ENCODE measurements at regions not wholly inside any gene's neighbourhood (a gene's known extent, or its start where the extent isn't known, plus 50 kb on each side); places are given as distances from the start of the nearest gene placed in this dataset.

DNA sequence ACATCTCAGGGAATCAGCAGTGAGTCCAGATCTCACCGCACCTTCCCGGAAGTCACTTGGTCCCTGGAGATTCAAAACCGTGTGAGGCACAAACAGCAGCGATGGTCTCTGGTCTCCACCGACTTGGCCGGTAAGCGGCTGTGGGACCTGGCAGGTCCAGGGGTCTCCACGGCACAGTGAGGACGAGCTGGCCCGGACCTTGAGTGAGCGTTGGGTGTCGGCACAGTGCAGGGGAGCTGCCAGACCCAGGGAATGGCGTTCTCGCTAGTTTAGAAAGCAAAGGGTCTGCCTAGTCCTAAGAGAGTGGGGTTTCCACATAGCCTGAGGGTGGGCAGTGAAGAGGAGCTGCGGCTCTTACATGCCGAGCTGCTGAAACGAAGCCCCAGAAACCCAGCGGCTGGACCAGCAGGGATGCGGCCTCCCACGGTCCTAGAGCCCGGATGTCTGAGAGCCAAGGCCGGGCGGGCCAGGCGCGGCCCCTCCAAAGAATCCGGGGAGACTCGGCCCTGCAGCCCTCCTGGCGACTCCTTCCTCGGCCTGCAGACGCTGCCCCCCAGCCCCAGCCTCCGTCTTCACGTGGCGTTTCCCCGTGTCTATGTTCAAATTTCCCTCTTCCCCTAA is 185.0 kb downstream of the ERMARD start:
- CTCF ChIA-PET, result interaction anchor here (0.9 kb wide), 1 partner anchor 105 kb away, joined by 3 read pairs; no protein-coding TSS in a partner anchor
- Mint-ChIP-seq H3K27me3 (peaks cover 4% of the 10 kb centered on the region), H3K4me1 (no peaks in the 10 kb centered on the region)

DNA sequence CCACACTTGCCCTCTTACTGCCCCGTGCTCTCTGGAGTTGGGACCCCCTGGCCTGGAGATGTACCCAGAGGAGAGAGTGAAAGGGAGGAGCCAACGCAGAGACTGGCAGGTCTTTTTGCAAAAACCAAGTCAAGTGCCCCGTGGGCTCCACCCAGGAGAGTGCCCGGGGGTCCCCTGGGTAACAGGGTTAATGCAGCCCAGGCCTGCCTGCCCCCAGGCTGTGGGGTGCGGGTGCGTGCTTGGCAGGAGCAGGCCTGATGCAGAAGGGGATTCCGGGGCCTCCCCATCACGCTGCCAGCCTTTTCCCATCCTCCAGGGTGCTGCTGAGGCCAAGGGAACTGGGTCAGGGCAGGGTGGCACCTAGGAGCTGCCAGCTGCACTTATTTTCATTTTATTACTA is 184.4 kb downstream of the ERMARD start:
- Mint-ChIP-seq H3K36me3 (no peaks in the 10 kb centered on the region), H3K9me3 (no peaks in the 10 kb centered on the region), H3K27ac (no peak overlapping the region), H3K4me3 (no peak overlapping the region), H3K27me3 (peaks cover 4% of the 10 kb centered on the region), H3K4me1 (no peaks in the 10 kb centered on the region)
- CTCF ChIA-PET, result interaction anchor here (1.0 kb wide), 1 partner anchor 104 kb away, joined by 3 read pairs; no protein-coding TSS in a partner anchor
- DNase-seq, result no peak

More for the DNA sequence above, 185.0 kb downstream of the ERMARD start:
- no peaks in the 10 kb centered on the region for H3K36me3 Mint-ChIP-seq
- H3K4me3 Mint-ChIP-seq, result no peak overlapping the region
- no peaks in the 10 kb centered on the region for H3K9me3 Mint-ChIP-seq
- H3K27ac Mint-ChIP-seq, result no peak overlapping the region
- DNase-seq, result no peak

DNA sequence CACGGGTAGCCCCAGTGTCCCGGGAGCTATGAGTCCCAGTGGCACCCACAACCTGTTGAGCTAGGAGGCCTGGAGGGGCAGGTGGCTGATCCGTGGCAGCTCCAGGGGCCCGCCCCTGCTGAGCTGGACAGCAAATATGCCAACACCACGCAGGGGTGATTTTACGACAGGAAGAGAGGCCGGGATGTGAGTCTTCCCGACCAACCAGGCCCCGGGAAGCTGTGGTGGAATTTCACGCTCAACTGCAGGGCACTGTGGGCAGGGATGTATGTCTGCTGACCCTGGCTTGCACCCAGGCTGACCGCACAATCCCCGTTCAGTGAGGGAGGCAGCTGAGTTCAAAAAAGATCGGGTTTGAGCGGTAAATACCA is 183.9 kb downstream of the ERMARD start:
- Mint-ChIP-seq H3K4me1 (no peaks in the 10 kb centered on the region), H3K27ac (no peak overlapping the region), H3K36me3 (no peaks in the 10 kb centered on the region), H3K9me3 (no peaks in the 10 kb centered on the region), H3K27me3 (peaks cover 4% of the 10 kb centered on the region), H3K4me3 (no peak overlapping the region)
- CTCF ChIA-PET, result interaction anchor here (1.0 kb wide), 1 partner anchor 103 kb away, joined by 3 read pairs; no protein-coding TSS in a partner anchor
- no peak for DNase-seq

DNA sequence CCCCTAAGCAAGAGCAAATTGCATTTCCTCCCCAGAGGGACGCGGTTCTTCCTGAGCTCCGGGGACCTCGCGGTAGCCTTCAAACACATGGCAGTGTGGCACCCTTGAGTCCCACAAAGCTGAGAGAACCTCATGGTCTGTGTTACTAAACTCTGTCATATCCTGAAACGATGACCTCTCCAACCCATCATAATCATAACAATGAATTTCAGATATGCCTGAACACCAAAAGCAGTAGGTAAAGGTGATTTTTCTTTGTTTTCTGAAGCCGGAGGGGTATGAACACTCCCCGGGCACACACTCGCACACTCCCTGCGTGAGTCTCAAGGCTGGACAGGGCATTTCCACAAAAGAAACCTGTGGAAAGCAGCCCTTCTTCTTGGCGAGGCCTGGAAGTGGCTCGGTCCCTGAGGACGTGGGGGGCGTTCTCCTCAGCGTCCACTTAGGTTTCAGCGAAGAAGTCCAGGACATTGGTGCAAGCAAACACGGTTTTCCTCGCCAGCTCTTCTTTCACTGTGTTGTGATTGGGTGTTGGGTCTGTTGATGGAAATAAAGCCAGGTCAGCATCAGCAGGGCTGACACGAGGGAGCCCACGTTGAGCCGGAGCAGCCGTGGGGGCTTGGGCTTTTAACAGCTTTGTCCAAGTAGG is 183.4 kb downstream of the ERMARD start:
- Mint-ChIP-seq H3K27me3 (peaks cover 4% of the 10 kb centered on the region), H3K9me3 (no peaks in the 10 kb centered on the region), H3K27ac (no peak overlapping the region), H3K4me1 (no peaks in the 10 kb centered on the region), H3K4me3 (no peak overlapping the region), H3K36me3 (no peaks in the 10 kb centered on the region)
- DNase-seq, result no peak
- CTCF ChIA-PET, result interaction anchor here (1.0 kb wide), 1 partner anchor 103 kb away, joined by 3 read pairs; no protein-coding TSS in a partner anchor

DNA sequence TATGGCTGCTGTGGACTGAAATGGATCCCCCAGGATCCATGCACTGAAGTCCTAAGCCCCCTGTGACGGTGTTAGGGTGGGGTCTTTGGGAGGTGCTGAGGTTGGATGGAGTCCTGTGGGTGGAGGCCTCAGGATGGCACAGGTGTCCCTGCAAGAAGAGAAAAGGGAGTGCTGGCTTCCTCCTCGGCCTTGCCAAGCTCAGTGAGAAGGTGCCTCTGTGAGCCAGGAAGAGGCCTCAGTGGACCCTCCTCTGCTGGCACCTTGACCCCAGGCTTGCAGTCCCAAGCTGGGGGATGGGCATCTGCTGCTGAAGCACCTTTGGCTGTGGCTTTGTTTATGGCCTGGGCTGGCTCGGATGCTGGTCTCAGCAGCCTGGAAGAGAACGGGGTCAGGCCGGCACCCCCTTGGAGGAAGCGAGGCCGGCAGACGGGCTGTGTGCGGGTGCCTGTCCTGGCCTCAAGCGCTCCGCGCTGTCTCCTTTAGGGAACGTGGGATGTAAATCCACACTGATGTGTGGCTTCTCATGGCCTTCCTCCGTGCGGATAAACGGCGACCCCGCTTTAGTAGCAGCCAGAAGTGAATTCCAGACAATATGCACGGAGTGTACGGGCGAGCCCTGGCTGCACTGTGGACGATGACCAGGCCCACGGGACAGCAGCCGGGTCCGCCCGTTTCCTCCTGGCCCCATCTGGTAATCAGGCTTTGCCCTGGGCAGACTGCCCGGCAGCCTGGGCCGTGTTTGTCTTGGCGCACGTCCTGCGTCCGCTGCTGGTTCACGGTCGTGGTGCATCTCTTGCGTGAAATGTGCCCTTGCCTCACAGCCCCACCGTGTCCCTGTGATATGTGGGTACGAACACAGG is 182.6 kb downstream of the ERMARD start:
- Mint-ChIP-seq H3K27ac (no peak overlapping the region), H3K9me3 (no peaks in the 10 kb centered on the region), H3K27me3 (peaks cover 4% of the 10 kb centered on the region), H3K36me3 (no peaks in the 10 kb centered on the region), H3K4me3 (no peak overlapping the region), H3K4me1 (no peaks in the 10 kb centered on the region)
- DNase-seq, result no peak
- CTCF ChIA-PET, result interaction anchor here (3.5 kb wide), 1 partner anchor 102 kb away, joined by 22 read pairs; no protein-coding TSS in a partner anchor

DNA sequence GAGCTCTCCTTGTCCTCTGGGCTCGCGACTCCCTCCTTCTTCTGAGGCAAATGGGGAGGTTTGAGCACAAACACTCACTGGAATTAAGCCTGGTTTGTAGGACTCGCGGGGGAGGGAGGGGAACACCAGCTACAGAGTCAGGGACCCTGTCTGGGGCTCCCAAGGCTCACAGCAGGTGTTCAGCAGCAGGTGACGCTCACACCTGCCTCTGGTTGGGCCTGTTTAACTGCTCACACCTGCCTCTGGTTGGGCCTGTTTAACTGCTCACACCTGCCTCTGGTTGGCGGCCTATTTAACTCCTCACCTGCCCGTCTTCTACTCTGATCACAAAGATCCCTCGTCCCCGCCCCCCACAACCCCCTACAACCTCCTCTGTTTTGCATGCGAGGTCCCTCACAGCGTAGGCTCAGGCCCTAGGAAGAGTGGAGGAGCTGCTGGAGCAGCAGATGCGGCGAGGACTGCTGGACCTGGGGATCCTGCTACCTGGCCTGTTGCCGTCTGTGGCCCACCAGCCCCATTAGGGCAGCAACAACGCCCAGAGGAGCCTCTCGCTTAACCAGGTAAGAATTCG is 181.9 kb downstream of the ERMARD start:
- Mint-ChIP-seq H3K4me1 (no peaks in the 10 kb centered on the region), H3K4me3 (no peak overlapping the region), H3K36me3 (no peaks in the 10 kb centered on the region), H3K9me3 (no peaks in the 10 kb centered on the region), H3K27ac (no peak overlapping the region), H3K27me3 (peaks cover 4% of the 10 kb centered on the region)
- CTCF ChIA-PET, result interaction anchor here (3.5 kb wide), 1 partner anchor 101 kb away, joined by 22 read pairs; no protein-coding TSS in a partner anchor
- no peak for DNase-seq

DNA sequence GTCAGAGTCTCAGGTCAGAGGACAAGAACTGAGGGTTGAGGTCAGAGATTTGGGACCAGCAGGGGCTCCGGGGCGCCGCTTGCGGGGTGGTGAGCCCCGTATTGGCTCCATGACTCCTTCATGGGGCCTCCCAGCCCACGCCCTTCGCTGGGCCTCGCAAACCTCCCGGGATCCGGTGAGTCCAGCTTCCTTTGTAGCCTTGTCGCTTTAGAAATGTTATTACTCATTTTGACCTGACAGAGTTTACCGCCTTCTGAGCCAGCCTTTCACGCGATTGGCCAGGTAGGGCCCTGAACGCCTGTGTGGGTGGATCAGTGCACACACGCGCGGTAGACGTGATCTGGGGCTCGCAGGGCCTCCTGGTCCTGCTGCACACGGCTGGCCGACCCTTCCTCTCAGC is 181.1 kb downstream of the ERMARD start:
- no peak overlapping the region for H3K27ac Mint-ChIP-seq
- H3K4me1 Mint-ChIP-seq, result no peaks in the 10 kb centered on the region
- no peak overlapping the region for H3K4me3 Mint-ChIP-seq
- DNase-seq, result no peak
- no peaks in the 10 kb centered on the region for H3K9me3 Mint-ChIP-seq
- CTCF ChIA-PET, result interaction anchor here (3.5 kb wide), 1 partner anchor 100 kb away, joined by 22 read pairs; no protein-coding TSS in a partner anchor
- H3K27me3 Mint-ChIP-seq, result peaks cover 4% of the 10 kb centered on the region
- H3K36me3 Mint-ChIP-seq, result no peaks in the 10 kb centered on the region

DNA sequence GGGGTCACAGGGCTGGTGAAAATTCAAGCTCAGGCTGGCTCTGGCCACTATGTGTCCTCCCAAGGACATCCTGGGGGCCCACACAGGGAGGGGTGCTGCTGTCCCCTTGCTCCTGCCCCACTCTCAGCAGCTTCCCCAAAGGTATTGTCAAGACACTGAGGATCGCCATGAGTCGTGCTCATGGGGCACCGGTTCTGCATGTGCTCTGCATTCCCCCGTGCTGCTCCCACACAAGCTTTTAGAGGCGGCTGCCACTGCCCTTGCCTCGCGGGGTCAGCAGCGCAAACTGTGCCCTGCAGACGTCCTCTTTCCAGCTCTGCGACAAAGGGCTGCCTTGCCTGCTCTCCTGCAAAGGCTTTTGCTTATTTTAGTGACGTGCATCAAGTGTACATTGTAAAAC is 179.8 kb downstream of the ERMARD start:
- Mint-ChIP-seq H3K4me3 (no peak overlapping the region), H3K36me3 (no peaks in the 10 kb centered on the region), H3K4me1 (no peaks in the 10 kb centered on the region), H3K9me3 (no peaks in the 10 kb centered on the region), H3K27ac (no peak overlapping the region), H3K27me3 (peaks cover 4% of the 10 kb centered on the region)
- CTCF ChIA-PET, result interaction anchor here (1.3 to 3.5 kb wide), 2 partner anchors 15 to 99 kb away, joined by 3 to 22 read pairs; no protein-coding TSS in a partner anchor
- no peak for DNase-seq

DNA sequence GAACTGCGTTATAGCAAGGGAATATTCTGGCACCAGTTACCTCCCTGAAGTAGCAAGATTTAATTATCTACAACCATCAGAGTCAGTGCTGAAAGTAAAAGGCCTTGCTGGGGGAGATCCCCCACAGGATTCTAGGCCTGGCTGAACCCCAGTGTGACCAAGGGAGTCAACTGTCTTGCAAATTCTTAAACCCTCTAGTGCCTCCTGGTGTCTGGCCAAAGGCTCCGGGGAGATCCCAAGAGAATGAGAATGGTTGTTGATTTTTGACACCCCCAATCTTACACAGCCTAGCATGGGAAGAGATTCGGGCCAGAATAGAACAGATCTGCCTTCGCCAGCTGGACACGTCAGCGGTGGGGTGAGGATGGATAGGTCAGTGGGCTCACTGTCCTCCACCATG is 179.4 kb downstream of the ERMARD start:
- no peaks in the 10 kb centered on the region for H3K4me1 Mint-ChIP-seq
- CTCF ChIA-PET, result interaction anchor here (1.3 to 3.5 kb wide), 2 partner anchors 16 to 99 kb away, joined by 3 to 22 read pairs; no protein-coding TSS in a partner anchor
- H3K27me3 Mint-ChIP-seq, result peaks cover 4% of the 10 kb centered on the region
- H3K9me3 Mint-ChIP-seq, result no peaks in the 10 kb centered on the region
- no peak overlapping the region for H3K27ac Mint-ChIP-seq
- no peak for DNase-seq
- H3K36me3 Mint-ChIP-seq, result no peaks in the 10 kb centered on the region
- no peak overlapping the region for H3K4me3 Mint-ChIP-seq

DNA sequence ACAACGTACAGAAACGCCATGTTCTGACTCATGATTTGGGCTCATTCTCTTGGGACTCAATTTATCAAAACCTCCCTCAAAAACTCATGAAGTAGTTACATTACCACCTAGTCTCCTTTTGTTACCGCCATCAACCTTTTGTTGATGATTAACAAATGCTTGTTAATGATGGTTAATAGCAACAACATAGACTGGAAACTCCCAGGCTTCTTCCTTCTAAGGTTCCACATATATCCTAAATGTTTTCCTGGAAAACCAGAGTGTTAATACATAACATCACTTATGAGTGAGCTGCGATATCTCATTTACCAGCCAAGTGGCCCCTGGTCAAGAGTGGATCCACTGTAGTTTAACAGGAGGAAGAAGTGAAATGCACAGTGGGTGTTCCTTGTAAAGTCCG is 176.3 kb downstream of the ERMARD start:
- no peak overlapping the region for H3K27ac Mint-ChIP-seq
- no peak for DNase-seq
- no peaks in the 10 kb centered on the region for H3K4me1 Mint-ChIP-seq
- no peak overlapping the region for H3K4me3 Mint-ChIP-seq
- CTCF ChIA-PET, result no interaction called here
- no peaks in the 10 kb centered on the region for H3K36me3 Mint-ChIP-seq
- peaks cover 4% of the 10 kb centered on the region for H3K27me3 Mint-ChIP-seq
- H3K9me3 Mint-ChIP-seq, result no peaks in the 10 kb centered on the region

DNA sequence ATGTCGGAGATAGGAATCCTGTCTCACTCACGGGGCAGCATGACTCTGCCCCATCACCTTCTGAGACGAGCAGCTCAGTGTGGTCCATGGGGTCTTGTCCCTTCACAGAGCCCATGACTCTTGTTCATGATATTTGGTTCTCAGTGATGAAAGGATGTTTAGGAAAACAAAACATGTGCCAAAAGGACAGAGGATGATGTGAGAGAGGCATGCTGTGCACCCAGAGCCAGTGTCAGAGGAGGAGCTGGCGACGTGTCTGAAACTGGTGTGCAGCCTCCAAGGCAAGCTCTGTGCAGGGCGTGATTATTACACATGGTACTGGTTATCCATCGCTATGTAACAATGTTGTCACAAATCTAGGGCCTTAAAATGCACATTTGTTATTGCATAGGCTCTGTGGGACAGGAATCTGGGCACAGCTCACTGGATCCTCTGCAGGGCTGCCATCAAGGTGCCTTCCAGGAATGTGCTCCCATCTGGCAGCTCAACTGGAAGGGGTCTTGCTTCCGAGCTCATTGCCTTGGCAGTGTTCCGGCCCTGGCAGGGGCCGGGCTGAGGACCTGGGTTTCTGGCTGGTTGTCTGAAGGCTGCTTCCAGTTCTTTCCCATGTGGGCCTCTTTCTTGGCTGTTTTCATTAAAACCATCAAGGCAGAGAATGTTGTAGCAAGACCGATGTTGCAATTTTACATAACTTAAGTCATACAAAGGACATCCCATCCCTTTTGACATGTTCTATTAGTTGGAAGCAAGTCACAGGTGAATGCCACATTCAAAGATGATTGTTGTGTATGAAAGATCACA is 175.4 kb downstream of the ERMARD start:
- Mint-ChIP-seq H3K4me3 (no peak overlapping the region), H3K27me3 (peaks cover 4% of the 10 kb centered on the region), H3K27ac (no peak overlapping the region), H3K9me3 (no peaks in the 10 kb centered on the region), H3K36me3 (no peaks in the 10 kb centered on the region), H3K4me1 (no peaks in the 10 kb centered on the region)
- no peak for DNase-seq
- CTCF ChIA-PET, result no interaction called here

DNA sequence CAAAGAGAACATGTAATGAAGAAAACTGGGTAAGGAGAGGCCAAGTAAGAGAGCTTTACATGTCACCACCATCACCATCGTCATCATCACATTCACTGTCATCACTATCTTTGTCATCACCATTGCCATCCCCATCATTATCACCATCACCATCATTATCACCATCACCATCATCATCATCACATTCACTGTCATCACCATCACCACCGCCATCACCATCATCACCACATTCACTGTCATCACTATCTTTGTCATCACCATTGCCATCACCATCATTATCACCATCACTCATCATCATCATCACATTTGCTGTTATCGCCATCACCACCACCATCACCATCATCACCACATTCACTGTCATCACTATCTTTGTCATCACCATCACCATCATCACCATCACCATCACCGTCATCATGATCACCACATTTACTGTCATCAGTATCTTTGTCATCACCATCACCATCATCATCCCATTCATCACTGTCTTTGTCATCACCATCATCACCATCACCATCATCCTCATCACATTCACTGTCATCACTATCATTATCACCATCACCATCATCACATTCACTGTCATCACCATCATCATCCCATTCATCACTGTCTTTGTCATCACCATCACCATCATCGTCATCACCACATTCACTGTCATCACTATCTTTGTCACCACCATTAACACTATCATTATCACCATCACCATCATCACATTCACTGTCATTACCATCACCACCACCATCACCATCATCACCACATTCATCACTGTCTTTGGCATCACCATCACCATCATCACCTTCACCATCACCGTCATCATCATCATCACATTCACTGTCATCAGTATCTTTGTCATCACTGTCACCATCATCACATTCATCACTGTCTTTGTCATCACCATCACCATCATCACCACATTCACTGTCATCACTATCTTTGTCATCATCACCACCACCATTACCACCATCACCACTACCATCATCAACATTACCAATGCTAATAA is 172.3 kb downstream of the ERMARD start:
- Mint-ChIP-seq H3K4me3 (no peak overlapping the region), H3K36me3 (peaks cover 2% of the 10 kb centered on the region), H3K4me1 (no peaks in the 10 kb centered on the region), H3K9me3 (peaks cover 4% of the 10 kb centered on the region), H3K27ac (no peak overlapping the region), H3K27me3 (no peaks in the 10 kb centered on the region)
- no peak for DNase-seq
- CTCF ChIA-PET, result no interaction called here
